ENCODE measurements at regions not wholly inside any gene's neighbourhood (a gene's known extent, or its start where the extent isn't known, plus 50 kb on each side); places are given as distances from the start of the nearest gene placed in this dataset.

DNA sequence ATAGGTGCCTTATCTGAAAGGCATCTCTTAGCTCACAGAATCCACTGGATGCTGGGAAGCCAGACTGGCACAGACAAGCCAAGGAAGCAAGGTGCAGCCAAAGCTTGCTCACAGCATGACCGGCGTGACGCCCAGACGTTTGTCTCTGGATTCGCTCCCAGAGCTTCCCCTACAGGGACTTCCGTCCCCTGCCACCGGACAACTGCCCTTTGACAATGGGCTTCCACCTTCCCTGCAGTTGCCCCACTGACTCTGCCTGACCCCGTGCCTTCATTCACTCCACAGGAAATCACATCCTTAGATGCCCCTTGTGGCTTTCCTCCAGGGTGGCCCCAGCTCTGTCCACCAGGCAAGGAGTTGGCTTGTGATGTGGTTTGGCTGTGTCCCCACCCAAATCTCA lies 94.8 kb upstream of the CDH4 start:
- DNase-seq (ENCODE audit: low spot score) = no peak
- intact Hi-C loops (cut with DNase I) = no loop called here

DNA sequence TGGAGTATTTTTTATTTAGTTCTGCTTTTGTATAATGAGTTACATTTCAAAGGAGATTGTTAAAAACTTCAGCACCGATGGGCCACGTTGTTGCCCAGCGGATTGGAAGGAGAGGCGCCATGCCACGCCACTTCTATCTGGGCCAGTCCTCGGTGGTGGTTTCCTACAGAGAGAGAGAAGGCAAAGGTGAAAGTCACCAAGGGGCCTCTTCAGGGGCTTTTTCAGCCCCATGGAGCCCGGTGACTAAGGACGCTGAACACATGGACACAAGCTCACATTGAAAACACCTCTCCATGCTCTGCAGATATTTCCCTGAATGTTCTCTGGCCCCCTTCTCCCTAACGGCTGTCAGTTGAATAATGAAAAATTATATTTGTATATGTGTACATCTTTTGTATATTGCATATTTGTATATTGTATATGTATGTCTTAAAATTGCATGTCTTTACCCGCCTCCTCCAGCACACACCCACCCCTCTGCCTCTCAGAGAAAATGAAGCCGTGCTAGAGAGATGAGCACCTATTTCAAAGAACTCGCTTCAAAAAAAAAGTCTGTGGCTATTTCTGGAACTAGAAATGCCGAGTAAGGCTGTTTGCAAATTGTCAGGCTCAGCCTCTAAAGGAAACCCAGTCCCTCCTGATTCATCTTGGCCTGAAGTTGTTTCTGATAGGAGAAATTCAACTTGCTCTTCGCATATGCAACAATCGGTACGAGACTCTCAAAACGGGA lies 91.9 kb upstream of the CDH4 start:
- DNase-seq (ENCODE audit: low spot score) = no peak
- intact Hi-C loops (cut with DNase I) = no loop called here

DNA sequence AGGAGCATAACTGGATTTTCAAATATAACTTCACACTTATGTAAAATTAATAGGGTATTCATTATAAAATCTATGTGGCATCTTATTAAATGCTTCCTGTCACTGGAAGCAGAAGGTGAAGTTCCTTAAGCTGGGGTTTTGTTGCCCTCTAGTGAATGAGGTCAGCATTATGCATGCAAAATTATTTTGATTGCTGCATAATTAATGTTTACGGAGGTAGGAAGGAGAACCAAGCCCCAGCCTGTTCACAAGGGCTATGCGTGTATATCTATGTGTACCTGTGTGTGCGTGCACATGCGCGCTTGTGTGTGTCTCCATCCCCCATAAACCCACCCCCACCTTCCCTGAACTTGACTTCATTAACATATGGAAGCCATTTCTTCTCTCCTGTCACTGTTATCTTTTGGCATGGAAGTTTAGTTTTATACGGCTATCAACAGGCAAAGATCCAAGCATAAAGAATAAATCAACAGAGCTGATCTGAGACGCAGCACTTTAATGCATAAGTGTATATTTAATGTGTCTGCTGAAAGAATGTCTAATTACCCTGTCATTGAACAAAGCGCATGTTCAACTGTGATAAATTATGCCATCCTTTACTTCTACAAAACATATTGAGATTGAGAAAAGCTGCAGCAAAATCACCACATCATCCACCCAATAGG lies 90.2 kb upstream of the CDH4 start:
- intact Hi-C loops (cut with DNase I) = no loop called here
- no peak for DNase-seq (ENCODE audit: low spot score)

DNA sequence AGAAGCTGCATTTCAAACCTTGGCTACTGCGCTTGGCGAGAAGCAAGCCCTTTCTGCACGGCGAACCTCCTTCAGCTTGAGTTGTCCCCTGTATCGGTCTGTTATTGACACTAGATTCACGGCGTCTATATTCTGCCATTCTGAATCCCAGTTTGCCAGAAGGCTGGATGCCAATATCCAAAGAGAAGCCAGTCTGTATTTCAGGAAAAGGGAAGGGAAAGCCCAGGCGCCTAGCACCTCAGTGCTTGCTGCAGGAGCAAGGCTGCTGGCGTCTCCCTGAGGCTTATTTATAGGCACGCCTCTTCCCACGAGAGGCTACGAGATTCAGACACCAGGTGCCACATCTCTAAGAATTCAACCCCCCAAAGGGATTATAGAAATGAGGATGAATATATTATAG lies 89.6 kb upstream of the CDH4 start:
- intact Hi-C loops (cut with DNase I) = no loop called here
- DNase-seq (ENCODE audit: low spot score) = no peak

DNA sequence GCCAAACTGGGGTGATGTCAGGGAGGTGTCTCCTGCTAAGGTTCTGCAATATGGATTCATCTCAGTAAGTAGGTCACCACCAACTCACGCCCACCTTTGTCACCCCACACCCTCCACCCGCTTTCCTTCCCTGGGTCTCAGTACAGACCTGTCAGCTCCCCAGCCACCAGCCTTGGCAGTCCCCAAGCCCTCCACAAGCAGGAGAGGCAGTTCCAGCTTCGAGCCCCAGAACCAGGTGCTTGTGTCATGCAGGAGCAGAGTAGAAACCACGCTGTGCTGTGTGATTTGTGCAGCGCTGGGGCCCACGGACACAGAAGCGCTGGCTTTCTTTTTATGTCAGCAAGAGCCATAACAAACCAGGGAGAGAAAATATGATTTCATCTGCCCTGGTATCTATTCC lies 89.0 kb upstream of the CDH4 start:
- intact Hi-C loops (cut with DNase I) = no loop called here
- no peak for DNase-seq (ENCODE audit: low spot score)

DNA sequence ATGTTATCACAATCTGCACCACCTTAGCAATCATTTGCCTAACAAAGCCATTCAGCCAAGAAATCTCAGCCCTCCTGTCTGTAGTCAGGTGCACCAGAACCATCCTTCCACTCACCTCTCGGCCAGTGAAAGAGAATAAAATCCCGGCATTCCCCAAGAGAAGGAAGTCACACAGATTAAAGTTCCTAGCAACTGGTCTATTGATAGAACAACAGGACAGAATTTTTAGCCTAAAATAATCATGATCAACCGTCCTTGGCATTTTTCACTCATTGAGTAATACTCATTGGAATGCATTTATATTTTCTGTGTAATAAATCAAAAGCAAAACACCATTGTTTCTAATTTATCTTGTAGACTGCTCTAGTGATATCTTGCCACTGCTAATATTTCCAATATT lies 85.7 kb upstream of the CDH4 start:
- intact Hi-C loops (cut with DNase I) = no loop called here
- DNase-seq (ENCODE audit: low spot score) = no peak

DNA sequence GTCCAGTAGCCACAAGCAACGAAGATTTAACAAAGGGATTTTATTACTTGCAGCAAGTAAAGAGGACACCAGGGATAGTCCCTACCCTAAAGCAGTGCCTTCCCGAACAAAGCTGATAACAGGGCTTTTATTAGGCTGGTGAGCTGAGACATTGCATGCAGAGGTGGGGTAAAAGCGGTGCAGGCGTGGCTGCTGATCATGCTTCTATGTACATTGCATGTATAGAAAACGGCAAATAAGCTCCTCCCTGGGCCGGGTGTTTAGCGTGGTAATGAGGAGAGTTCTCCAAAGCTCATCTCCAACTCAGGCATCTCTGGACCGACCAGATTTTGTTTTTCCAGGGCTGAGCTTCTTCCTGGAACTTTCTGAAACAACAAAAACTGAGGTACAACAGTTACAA lies 83.5 kb upstream of the CDH4 start:
- intact Hi-C loops (cut with DNase I) = no loop called here
- no peak for DNase-seq (ENCODE audit: low spot score)

DNA sequence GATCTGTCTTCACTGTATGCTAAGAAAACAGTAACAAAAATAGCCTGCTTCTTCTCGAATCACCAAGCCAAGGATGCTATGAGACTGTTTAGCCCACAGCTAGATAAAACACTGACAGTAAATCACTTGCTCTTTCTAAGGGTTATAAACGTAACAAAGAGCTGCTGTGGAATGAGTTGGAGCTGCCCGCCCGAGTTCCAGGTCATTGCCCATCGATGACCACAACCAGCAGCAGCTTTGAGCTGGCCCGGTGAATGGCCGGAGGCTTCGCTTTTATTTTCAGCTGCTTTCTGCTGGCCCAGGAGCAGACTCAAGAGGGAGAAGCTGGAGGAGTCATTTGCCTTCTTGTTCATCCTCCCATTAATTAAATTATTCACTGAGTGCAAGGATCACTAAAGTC lies 82.2 kb upstream of the CDH4 start:
- no peak for DNase-seq (ENCODE audit: low spot score)
- intact Hi-C loops (cut with DNase I) = no loop called here

DNA sequence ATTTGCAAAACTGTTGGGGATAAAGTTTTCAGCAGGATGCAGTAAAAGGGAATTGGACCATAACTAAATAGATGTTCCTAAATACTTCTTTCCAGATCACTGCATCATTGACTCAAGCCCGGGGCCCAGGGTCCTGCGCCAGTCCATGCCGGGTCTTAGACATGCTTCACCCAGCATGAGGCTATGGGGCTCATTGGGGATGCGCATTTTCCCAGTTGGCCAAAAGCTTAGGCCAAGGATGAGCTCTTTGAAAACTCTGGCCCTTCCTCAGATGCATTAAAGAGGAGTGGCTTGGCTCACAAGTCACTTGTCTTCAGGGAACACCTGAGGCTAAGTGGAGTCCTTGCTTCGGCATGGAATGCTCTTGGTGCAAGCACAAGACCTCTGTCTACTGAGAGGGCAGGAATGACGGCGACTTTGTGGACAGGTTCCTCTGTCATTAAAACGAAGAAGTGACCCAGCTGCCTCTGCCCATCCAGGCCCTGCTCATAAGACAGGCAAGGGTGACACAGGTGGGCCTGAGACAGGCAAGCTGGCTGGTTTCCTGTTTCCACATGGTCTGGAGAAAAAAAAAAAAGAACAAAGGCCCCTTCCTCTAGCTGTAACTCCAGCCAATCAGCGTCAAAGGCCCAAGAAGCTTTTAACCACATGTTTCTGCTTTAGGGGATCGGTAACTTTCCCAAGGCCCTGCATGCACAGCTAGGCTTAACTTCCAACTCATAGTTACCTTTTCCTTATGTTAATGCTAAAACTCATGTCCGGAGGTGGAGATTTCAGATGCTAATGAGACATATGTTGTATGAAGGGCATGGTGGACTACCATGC lies 81.4 kb upstream of the CDH4 start:
- intact Hi-C loops (cut with DNase I) = no loop called here
- no peak for DNase-seq (ENCODE audit: low spot score)

DNA sequence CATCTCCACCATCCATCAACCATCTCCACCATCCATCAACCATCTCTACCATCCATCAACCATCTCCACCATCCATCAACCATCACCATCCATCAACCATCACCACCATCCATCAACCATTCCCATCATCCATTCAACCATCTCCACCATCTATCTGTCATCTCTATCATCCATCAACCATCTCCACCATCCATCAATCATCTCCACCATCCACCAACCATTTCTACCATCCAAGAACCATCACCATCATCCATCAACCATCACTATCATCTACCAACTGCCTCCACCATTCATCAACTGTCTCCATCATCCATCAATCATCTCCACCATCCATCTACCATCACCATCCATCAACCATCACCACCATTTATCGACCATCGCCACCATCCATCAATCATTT lies 78.8 kb upstream of the CDH4 start:
- intact Hi-C loops (cut with DNase I) = no loop called here
- no peak for DNase-seq (ENCODE audit: low spot score)

DNA sequence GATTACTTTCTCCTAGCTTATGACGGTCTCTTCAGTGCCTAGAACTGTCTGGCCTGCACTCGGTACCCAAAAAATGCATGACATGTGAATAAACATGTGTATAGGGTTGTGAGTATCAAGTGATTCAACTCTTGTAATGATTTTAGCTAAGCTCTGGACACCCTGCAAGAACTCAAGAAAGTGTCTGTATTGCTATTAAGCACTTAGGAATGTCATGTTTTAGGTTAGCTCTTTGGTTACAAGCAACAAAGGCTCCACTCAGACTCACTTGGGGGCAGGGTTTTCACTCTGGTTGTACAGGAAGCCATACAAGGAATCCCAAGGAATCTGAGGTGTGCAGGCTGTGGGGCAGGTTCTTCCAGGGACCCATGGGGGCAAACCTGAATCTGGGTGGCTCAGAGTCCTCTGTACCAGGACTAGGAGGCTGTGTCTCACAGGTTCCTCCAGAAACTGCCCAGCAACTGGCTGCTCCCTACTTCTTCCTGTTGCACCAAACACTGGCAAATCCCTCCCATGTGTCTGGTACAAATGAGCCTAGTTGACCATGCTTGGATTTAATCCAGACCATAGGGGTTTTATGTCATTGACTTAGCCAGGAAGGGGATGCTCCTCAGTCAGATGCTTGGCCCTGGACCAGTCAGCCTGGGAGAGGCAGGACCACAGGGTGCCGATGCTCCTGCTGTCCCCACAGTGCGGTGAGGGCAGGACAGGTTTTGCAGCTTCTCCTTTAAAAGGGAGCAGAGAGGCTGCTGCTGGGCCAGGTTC lies 77.9 kb upstream of the CDH4 start:
- intact Hi-C loops (cut with DNase I) = no loop called here

DNA sequence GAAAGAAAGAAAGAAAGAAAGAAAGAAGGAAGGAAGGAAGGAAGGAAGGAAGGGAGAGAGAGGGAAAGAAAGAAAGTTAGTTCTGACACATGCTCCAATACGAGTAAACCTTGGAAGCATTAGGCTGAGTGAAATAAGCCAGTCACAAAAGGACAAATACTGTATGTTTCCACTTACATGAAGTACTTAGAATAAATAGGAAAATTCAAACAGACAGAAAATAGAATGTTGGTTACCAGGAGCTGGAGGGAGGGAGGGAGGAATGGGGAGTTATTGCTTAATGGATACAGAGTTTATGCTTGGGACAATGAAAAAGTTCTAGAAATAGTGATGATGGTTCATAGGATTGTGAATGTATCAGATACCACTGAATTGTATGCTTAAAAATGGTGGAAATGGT lies 75.2 kb upstream of the CDH4 start:
- intact Hi-C loops (cut with DNase I) = no loop called here
- DNase-seq (ENCODE audit: low spot score) = no peak

More for the DNA sequence above, 77.9 kb upstream of the CDH4 start:
- DNase-seq (ENCODE audit: low spot score) = no peak

DNA sequence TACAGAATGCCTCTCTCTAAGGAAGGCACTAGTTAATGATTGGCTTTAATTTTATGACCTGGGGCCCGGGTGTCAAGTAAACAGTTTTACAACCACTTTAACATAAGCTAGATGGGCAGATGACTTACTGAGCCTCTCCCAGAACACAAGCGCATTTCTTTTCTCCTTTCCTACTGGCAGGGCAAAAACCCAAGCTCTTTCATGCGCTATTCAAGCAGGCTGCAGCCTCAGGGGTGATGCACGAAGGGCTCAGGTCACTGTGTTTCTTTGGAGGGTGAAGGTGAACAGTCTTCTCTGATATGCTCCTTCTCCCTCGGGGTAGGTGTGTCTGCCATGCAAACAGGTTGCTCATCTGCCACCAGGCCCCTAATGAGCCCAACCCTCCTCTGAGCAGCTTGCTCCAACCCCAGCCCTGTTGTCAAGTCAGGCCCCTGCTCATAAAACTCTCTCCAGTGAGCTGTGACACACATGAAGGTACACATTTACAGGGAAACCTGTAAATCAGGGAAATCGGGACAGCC lies 73.5 kb upstream of the CDH4 start:
- intact Hi-C loops (cut with DNase I) = no loop called here
- DNase-seq (ENCODE audit: low spot score) = no peak

DNA sequence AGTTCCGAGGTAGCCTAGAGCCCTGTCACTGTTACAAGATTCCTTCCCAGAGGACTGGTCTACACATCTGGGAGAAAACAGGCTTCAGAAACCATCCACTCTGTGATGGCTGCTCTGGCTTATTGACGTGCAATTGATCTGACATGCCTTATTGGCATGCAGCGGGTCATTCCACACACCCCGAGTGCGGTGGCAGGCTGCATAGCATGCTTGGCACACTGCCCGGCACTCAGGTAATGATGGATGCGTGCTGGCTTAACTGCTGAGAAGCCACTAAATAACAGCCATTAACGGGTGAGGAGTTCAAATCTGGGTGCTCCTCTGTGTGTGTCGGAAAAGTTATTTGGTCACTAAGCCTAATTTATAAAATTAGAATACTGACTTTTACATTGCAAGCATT lies 67.9 kb upstream of the CDH4 start:
- intact Hi-C loops (cut with DNase I) = loop anchor here in 1 of 2 donors (5.0 kb wide), 1 partner anchor 123 kb away; no protein-coding TSS in a partner anchor
- DNase-seq (ENCODE audit: low spot score) = no peak

DNA sequence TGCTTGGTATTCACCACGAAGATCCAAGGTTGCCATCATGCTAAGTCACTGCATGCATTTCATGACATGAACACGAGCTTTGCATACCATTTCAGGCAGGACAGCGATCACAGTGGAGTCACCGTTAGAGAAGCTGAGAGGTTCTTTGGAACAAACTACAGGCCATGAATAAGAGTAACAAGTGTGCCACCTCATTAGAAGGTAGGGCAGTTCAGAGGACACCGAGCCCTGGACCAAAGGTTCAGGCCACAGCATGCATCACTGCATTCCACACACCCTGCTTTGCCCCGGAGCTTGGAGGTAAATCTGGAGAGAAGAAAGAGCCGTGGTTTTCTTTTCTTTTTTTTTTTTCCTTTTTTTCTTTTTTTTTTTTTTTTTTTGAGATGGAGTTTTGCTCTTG lies 66.9 kb upstream of the CDH4 start:
- no peak for DNase-seq (ENCODE audit: low spot score)
- intact Hi-C loops (cut with DNase I) = no loop called here

DNA sequence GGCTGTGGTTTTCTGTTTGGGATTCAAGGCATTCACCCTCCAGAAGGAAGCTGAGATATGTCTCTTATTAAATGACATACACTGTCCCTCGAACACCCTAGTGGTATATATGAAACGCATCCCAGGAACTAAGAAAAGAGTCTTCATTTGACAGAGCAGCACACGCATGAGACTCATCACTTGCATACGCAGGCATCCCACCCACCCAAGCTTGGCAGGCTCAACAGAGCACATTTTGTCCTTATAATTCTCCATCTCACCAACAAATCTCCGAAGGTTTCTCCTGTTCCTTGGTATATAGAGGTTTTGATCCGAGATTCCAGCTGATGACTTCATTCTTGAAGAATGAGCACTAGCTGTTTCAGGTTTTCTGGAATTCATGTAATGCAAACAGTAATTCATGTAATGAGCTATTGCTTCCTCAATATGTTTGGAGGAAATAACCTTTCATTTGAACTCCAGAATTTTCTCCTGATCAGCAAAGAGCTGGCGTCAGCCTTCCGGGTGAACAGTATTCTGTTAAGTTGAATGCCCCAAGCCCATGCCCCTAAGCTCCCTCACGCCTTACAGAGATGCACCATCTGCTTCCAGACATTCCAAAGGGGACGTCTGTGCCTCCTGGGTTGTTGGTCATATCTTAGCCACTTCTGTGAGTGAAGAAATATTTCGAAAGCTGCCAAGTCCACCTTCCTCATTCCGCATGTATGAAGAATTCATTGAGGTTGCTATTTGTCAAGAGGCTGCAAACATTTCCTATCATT lies 66.0 kb upstream of the CDH4 start:
- no peak for DNase-seq (ENCODE audit: low spot score)
- intact Hi-C loops (cut with DNase I) = no loop called here

DNA sequence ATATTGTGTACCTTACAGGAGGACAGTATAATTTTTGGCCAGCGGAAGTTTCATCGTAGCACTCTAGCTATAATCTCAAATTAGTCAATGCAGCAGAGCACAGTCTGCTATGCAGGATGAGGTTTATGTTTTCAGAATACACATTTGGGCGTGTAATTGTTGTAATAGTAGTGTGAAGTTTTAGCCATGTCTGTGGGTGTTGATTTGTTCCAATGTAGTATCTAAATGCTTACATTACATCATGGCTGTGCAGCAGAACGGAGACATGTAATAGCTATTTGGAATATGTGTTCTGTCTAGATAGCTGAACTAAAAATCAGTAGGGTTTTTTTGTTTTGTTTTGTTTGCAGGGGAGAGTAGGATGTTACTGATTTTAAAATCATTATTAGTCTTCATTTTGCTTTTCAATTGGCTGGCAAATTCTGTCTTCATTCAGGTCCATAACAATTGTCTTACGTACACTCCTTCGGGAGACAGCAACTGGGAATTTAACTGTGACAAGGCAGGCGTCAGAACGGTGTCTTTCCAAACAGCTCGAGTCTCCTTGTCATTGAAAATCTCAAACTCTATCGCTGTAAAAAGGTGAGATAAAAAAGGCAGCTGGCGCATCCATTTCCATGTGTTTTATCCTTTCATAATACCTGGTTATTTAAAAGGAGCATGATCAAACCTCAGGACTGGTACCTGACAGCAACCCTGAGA lies 65.1 kb upstream of the CDH4 start:
- intact Hi-C loops (cut with DNase I) = no loop called here
- DNase-seq (ENCODE audit: low spot score) = no peak

DNA sequence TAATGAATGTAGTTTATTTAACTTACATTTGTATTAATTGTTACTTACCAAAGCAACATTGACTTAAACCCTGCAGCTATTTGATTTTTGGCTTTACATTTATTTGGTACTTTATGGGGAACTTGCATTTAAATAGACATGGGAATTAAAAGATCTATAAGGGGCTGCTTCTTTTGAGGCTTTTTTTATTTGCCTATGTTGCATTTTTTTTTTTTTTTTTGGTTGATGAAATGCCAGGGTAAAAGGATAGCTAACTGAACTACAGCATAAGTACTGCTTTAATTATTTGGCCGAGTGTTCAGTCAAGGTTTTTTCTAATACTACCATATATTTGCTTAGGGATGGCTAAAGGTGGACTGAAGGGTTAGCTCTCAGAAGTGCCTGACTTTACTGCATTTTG lies 62.5 kb upstream of the CDH4 start:
- intact Hi-C loops (cut with DNase I) = no loop called here
- no peak for DNase-seq (ENCODE audit: low spot score)

Data from posterior vena cava (tissue), 2 donors.